ENCODE measurements at regions not wholly inside any gene's neighbourhood (a gene's known extent, or its start where the extent isn't known, plus 50 kb on each side); places are given as distances from the start of the nearest gene placed in this dataset.

DNA sequence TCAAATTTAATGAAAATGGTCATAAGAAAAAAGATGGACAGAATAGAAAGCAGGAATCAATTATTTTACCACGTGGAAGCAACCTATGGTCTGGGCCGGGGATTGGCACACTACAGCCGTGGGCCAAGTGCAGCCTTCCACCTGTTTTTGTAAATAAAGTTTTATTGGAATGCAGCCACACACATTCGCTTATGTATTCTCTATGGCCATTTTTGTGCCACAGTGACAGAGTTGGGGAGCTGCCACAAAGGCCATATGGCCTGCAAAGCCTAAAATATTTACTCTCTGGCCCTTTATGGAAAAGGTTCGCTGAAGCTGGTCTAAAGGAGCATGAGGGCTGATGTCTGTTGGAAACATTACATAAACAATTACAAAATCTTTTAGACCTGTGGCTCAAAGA, 144.8 kb downstream of the TMCO5A start:
- no peak for DNase-seq (ENCODE audit: low read depth in 2 of 2)
- no peak overlapping the region for H3K4me3 ChIP-seq (replicated peaks in 1 of 2; ENCODE audit: low read depth in 2 of 2, low read length in 2 of 2)
- TF ChIP-seq, protein P1, sequence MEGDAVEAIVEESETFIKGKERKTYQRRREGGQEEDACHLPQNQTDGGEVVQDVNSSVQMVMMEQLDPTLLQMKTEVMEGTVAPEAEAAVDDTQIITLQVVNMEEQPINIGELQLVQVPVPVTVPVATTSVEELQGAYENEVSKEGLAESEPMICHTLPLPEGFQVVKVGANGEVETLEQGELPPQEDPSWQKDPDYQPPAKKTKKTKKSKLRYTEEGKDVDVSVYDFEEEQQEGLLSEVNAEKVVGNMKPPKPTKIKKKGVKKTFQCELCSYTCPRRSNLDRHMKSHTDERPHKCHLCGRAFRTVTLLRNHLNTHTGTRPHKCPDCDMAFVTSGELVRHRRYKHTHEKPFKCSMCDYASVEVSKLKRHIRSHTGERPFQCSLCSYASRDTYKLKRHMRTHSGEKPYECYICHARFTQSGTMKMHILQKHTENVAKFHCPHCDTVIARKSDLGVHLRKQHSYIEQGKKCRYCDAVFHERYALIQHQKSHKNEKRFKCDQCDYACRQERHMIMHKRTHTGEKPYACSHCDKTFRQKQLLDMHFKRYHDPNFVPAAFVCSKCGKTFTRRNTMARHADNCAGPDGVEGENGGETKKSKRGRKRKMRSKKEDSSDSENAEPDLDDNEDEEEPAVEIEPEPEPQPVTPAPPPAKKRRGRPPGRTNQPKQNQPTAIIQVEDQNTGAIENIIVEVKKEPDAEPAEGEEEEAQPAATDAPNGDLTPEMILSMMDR (IDR thresholded peaks at IDR 0.05; ENCODE audit: low read depth, low read length) = no peak

DNA sequence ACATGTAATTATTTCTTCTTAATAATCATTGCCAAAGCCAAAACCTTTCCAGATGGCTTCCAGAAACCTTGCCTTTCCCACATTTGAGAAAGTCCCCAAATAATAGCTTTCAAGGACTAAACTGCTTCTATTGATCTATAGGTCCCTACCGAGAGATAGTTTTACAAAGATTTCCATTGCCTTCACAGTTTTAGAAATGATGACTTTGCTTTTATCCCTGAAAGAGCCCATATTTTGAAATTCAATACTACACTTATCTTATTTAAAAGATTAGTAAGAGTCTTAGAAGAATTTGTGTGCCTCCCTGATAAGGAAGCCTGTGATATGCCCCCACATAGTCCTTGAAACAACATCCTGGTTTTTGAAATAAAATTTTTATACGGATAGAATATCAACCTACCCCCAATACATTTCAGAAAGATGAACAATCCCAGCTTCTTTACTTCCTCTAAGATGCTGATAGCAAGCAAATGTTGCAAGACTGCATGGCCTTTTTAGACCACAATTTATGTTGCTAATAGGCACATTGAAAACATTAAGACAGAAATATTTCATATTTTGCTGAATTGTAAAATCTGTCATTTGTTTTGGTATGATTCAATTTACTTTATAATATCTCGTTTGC, 146.3 kb downstream of the TMCO5A start:
- H3K4me3 ChIP-seq (replicated peaks in 1 of 2; ENCODE audit: low read depth in 2 of 2, low read length in 2 of 2) = no peak overlapping the region
- TF ChIP-seq, protein P1 (IDR thresholded peaks at IDR 0.05; ENCODE audit: low read depth, low read length) = no peak
- peak in 1 of 2 donors; percentile 30 for DNase-seq (ENCODE audit: low read depth in 2 of 2)

DNA sequence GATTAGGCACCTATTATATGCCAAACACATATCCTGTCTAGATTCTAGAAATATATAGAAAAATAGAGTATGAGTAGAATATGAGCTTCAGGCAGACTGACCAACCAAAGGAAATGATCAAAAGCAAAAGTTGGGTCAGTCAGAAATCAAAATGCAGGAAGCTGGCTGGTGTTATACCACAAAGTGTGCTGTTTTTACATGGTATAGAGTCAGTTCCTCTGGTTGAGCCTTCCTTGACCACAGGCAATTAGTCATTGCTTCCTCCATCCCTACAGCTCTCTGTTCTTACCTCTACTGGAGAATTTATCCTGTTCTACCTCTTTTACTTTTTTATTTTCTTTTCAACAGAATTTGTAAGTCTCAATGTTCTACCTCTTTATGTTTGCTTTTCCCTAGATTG, 149.8 kb downstream of the TMCO5A start:
- peak in 1 of 2 donors; percentile 63 for DNase-seq (ENCODE audit: low read depth in 2 of 2)
- no peak overlapping the region for H3K4me3 ChIP-seq (replicated peaks in 1 of 2; ENCODE audit: low read depth in 2 of 2, low read length in 2 of 2)
- TF ChIP-seq, protein P1 (IDR thresholded peaks at IDR 0.05; ENCODE audit: low read depth, low read length) = no peak

DNA sequence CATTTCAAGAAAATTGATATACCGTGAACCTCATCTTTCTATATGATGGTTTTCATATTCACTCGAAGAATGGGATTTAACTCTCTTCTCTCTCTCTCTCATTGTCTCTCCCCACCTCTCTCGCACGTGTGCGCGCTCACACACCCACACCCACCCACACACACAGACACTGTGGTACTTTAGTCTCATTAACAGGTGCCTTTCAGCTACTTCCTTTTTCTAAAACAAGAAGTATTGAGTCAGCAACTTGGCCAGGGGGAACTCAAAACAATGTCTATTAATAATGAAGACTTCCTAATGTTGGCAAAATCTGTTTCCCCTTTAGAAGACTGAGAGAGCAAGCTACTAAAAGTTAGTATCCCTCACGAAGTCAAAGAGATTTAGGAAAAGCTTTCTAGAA, 150.7 kb downstream of the TMCO5A start:
- TF ChIP-seq, protein P1 (IDR thresholded peaks at IDR 0.05; ENCODE audit: low read depth, low read length) = no peak
- no peak for DNase-seq (ENCODE audit: low read depth in 2 of 2)
- no peak overlapping the region for H3K4me3 ChIP-seq (replicated peaks in 1 of 2; ENCODE audit: low read depth in 2 of 2, low read length in 2 of 2)

DNA sequence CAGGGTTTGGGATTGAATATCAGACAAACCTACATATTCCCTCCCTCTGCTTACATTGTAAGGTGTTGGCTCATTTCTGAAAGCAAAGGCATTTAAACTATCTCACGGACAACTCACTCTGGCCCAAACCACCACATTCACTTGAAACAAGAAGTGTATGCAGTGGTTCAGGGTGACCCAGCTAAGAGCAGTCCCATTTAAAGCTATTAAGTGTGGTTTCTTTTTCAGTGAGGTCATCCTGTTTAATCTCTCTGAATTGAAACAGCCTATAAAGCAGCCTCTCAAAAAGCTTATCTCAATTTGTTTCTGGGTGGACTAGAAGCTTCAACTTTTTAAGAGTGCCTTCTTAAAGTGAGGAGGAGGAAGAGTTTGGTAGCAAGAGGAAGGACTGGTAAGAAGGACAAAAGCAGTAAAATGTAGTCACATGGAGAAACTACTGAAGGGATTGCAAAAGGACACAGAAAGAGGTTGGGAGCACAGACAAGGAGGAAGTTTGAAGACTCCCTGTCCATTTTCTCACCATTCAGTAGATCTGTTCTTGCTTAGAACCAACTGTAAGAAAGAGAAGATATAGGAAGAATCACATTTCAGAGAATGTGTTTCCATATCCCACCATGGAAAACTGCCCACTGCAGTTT, 151.6 kb downstream of the TMCO5A start:
- TF ChIP-seq, protein P1 (IDR thresholded peaks at IDR 0.05; ENCODE audit: low read depth, low read length) = no peak
- H3K4me3 ChIP-seq (replicated peaks in 1 of 2; ENCODE audit: low read depth in 2 of 2, low read length in 2 of 2) = no peak overlapping the region
- DNase-seq (ENCODE audit: low read depth in 2 of 2) = peak in 1 of 2 donors; percentile 41

DNA sequence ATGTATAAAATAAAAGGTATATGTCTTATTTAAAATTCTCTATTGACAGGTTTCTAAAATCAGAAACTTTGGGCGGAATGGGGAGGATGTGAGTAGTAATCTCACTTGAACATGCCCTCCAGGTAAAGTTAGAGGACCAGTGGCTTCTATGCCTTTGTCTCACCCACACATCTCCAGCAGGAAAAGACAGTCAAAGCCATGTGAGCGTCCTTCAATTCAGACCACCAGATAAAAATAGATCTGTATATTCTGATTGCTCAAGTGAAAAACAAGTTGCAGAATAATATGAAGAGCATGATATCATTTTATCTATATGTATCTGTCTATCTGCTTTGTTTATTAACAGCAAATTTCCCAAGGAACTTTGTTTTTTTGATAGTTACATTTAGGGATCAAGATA, 152.2 kb downstream of the TMCO5A start:
- no peak overlapping the region for H3K4me3 ChIP-seq (replicated peaks in 1 of 2; ENCODE audit: low read depth in 2 of 2, low read length in 2 of 2)
- no peak for DNase-seq (ENCODE audit: low read depth in 2 of 2)
- TF ChIP-seq, protein P1 (IDR thresholded peaks at IDR 0.05; ENCODE audit: low read depth, low read length) = no peak

All from cardiac fibroblast (primary cell).